HG02840 (cell line): ENCODE measurements at regions not wholly inside any gene's neighbourhood (a gene's known extent, or its start where the extent isn't known, plus 50 kb on each side); places are given as distances from the start of the nearest gene placed in this dataset.

Experiments
- ATAC-seq: cut with Tn5 transposase; IDR thresholded peaks from one replicate; pipeline ENCODE4 v1.9.1; 2021; ENCODE audit warnings: mild to moderate bottlenecking, moderate library complexity, moderate number of reproducible peaks; ENCODE audit not compliant: unreplicated experiment, low FRiP score

GRCh38 chr3:61497463-61497862 is 63.9 kb upstream of the PTPRG start:
- no peak for ATAC-seq

- no peak for ATAC-seq
Measured at GRCh38 chr3:61505197-61505596, 56.2 kb upstream of the PTPRG start.

- ATAC-seq, result no peak
Measured at GRCh38 chr3:61507946-61508345, 53.4 kb upstream of the PTPRG start.
